ENCODE measurements at regions not wholly inside any gene's neighbourhood (a gene's known extent, or its start where the extent isn't known, plus 50 kb on each side); places are given as distances from the start of the nearest gene placed in this dataset.

DNA sequence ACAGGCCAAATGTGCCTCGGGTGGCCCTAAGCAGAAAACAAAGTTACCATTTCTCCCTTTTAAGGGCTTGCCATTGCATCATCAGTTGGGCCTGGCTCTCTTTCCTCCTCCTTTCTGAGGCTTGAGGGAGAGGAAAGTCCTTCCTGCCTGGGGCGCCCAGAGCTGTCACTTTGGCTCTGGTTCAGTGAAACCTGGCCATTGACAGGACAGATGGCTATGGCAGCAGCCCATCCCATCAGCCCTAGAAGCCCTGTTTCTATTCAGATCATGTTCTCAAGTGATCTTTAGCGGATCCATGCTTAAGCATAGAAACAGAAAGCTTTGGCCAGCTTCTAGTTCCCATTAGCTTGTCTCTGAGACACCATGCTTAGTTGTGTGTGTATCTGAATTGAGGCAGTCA lies 293.4 kb downstream of the YTHDC2 start:
- Histone ChIP-seq H3K4me1 (no peaks in the 10 kb centered on the region), H3K27ac (no peak overlapping the region), H3K4me3 (no peak overlapping the region), H3K9me3 (no peaks in the 10 kb centered on the region), H3K36me3 (no peaks in the 10 kb centered on the region), H3K27me3 (no peaks in the 10 kb centered on the region)
- TF ChIP-seq CTCF (IDR thresholded peaks at IDR 0.05): no peak
- DNase-seq (no peak), FAIRE-seq (no peak), ATAC-seq (peak in 2 of 4 donors; percentile 23 to 50)
- WGBS, 2 donors: 59 to 66% methylated on average over 3 of the region's 3 CpGs
- intact Hi-C loops (cut with DNase I): no loop called here

DNA sequence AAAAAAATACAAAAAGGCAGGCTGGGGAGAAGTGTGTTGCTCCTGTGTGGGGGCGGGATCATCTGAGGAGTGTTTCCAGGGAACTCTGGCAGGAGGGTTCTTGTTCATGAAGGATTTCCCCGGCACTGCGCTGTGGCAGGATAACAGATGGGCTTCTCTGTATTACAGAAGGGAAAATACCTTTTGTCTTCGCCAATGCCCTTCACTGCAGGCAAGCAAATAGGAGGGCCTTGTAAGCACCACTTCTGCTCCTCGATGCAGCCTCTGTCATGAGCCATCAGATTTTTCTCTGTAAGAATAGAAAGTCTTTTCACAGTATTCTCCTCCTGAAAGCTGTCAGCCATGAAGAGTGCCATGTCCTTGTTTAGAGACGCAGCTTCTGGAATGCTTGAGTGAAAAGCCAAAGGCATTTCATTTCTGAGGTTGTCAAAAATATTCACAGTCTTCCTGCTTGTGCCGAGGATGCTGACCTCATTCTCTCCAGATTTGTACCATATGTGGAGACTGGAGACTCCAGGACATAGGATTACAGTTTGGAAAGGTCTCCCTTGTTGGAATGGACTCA lies 294.0 kb downstream of the YTHDC2 start:
- DNase-seq: no peak
- no peaks in the 10 kb centered on the region for H3K4me1 ChIP-seq
- 41 to 43% methylated on average over 7 of the region's 7 CpGs for WGBS, 2 donors
- no peaks in the 10 kb centered on the region for H3K9me3 ChIP-seq
- FAIRE-seq: no peak
- intact Hi-C loops (cut with DNase I): no loop called here
- no peak overlapping the region for H3K27ac ChIP-seq
- TF ChIP-seq CTCF (IDR thresholded peaks at IDR 0.05): no peak
- no peaks in the 10 kb centered on the region for H3K36me3 ChIP-seq
- no peaks in the 10 kb centered on the region for H3K27me3 ChIP-seq
- no peak overlapping the region for H3K4me3 ChIP-seq
- ATAC-seq: no peak

DNA sequence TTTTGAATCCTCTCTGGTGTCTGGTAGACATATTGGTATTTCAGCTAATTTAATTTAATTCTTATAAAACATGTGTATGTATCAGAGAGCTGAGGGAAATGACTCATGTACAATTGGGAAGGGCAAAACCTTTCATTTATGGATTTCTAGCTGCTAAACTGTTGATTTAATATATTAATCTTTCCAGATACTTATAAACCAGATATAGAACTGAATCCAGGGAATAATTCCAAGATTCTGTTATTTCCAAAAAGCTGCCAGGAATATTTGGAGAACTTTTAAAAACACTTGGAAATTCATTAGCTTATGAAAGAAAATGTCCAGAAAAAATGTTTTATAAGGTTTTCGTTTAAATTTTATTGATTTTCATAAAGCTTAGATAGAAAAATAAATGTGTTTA lies 295.5 kb downstream of the YTHDC2 start:
- FAIRE-seq (no peak), ATAC-seq (no peak), DNase-seq (no peak)
- H3K27me3 ChIP-seq: no peaks in the 10 kb centered on the region
- H3K4me3 ChIP-seq: no peak overlapping the region
- WGBS, 2 donors: 30 to 40% methylated on average over 1 of the region's 1 CpG
- intact Hi-C loops (cut with DNase I): no loop called here
- H3K4me1 ChIP-seq: no peaks in the 10 kb centered on the region
- H3K9me3 ChIP-seq: no peaks in the 10 kb centered on the region
- H3K36me3 ChIP-seq: no peaks in the 10 kb centered on the region
- TF ChIP-seq CTCF (IDR thresholded peaks at IDR 0.05): no peak
- H3K27ac ChIP-seq: no peak overlapping the region

- Histone ChIP-seq H3K4me3 (no peak overlapping the region), H3K9me3 (no peaks in the 10 kb centered on the region), H3K27me3 (no peaks in the 10 kb centered on the region), H3K27ac (no peak overlapping the region), H3K4me1 (no peaks in the 10 kb centered on the region), H3K36me3 (no peaks in the 10 kb centered on the region)
- DNase-seq (no peak), FAIRE-seq (no peak), ATAC-seq (no peak)
- 67 to 72% methylated on average over 2 of the region's 2 CpGs for WGBS, 2 donors
- TF ChIP-seq CTCF (IDR thresholded peaks at IDR 0.05): no peak
- intact Hi-C loops (cut with DNase I): no loop called here
Measured at GRCh38 chr5:113809626-113810025, 296.1 kb downstream of the YTHDC2 start.

DNA sequence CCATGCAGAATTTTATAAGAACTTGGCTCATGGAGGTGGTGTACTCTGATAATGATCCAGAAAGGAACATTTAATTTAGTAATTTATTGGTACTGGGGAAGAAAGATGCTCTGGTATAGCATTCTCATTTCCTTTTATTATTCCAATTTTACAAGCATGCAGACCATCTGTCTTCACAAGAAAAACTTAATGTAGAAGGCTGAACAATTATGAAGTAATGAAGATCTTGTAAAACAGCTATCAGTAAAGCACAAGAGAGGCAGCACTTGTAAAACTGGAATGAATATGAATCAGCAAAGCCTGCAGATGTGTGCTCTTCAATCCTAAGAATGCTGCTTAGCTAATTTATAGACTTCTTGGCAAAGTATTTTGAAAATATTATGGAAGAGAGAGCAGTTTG lies 300.0 kb downstream of the YTHDC2 start:
- FAIRE-seq: no peak
- H3K4me3 ChIP-seq: no peak overlapping the region
- H3K27me3 ChIP-seq: no peaks in the 10 kb centered on the region
- no peaks in the 10 kb centered on the region for H3K36me3 ChIP-seq
- no peak for DNase-seq
- H3K27ac ChIP-seq: no peak overlapping the region
- H3K9me3 ChIP-seq: no peaks in the 10 kb centered on the region
- TF ChIP-seq CTCF (IDR thresholded peaks at IDR 0.05): no peak
- H3K4me1 ChIP-seq: no peaks in the 10 kb centered on the region
- intact Hi-C loops (cut with DNase I): no loop called here
- ATAC-seq: no peak
